GM21390 (cell line): ENCODE measurements at regions not wholly inside any gene's neighbourhood (a gene's known extent, or its start where the extent isn't known, plus 50 kb on each side); places are given as distances from the start of the nearest gene placed in this dataset.

Experiments used
- ATAC-seq: cut with Tn5 transposase; IDR thresholded peaks from one replicate; pipeline ENCODE4 v1.9.1; 2021; ENCODE audit not compliant: unreplicated experiment

DNA sequence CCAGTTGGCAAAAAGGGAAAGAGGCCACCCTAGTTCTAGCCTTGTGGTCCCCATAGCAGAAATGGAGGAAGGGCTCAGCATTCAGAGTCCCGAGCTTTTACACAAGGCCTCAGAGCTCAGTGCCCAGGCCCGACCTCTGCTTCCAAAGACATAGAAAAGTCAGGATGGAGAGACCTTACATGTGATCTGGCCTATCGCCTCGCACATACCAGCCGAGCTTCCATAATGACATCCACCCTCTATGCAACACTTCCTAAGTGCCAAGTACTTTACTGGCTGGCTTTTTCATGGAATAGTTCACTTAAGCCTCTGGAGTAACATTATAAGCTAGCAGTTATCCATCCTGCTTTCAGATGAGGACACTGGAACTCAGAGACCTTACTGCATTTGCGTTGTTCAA, 275.9 kb downstream of the FAM43A start:
- no peak for ATAC-seq

DNA sequence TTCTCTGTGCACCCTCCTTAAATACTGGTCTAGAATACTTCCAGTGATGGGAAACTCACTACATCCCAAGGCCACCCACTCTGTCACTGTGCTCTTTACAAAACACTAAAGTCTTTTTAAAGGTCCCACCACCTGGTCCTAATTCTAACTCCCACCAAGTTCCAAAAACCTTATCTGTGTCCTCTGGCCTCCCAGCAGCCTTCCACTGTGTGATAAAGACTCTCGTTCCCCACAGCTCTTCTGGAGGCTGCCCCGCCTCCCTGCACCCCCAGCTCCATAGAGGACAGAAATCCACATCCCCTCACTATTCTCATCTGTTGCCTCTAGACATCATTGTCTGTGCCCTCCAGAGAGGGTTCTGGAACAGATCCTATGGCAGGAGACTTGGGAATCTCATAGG, 276.4 kb downstream of the FAM43A start:
- ATAC-seq: no peak

DNA sequence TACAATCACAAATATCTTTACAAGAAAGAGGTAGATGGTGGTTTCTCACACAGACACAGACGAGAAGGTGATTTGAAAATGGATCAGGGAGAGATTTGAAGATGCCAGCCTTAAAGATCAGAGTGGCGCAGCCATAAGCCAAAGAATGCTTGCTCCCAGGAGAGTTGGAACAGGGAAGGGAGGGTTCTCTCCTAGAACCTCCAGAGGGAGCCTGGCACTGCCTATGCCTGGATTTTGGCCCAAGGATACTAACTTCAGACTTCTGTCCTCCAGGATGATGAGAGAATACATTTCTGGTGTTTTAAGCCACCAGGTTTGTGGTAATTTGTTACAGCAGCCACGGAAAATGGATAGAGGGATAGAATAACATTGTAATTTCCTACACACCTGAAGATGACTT, 279.1 kb downstream of the FAM43A start:
- ATAC-seq: no peak

DNA sequence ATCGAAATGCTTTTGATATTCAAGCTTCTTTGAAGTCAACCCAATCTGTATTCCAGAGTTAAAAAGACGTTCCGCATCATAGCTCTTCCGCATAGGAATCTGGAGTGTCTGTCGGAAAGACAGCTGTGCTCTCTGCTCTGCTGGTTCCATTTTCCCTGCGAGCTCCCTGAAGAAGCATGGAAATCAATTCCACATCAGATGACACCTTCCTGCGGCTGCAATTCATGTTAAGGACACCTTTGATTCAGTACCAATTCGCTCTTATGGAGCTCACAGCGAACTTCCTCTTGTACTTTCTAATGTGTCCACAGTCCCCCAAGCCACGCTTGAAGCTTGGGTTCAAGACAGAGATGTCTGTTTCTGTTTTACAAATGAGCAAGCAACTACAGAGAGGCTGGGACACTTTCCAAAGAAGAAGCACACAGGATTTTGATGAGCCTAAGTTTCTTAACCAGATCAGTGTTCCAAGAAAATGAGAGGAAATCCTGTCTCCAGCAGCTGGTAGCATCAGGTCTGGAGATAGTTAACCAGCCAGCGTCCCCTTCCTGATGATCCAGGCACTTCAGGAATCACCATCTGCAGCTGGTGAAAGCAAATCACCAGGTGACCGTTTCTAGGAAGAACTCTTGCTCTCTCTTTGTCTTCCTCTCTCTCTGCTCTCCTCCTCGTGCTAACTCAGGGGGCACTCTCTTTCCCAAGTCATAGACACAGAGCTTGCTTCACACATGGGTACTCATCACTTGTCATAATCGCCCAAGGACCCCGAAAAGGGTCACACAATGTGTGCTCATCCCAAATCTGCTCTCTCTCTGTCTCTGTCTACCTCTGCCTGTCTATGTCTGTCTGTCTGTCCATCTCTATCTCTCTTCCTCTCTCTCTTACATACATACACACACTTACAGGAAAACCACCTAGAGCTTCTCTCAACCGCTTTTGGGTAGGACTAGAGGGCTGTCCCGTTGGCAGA, 281.8 kb downstream of the FAM43A start:
- no peak for ATAC-seq

DNA sequence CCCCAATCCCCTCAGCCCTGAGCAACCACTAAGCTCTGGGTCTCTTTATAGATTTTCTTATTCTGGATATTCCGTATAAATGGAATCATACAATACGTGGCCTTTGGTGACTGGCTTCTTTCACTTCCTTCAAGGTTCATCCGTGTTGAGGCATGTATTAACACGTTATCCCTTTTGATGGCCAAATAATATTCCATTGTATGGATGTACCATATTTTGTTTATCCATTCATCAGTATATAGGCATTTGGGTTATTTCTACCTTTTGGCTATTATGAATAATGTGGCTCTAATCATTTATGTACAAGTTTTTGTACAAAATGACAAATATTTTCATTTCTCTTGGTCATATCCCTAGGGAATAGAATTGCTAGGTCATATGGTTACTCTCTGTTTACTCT, 284.4 kb downstream of the FAM43A start:
- no peak for ATAC-seq

DNA sequence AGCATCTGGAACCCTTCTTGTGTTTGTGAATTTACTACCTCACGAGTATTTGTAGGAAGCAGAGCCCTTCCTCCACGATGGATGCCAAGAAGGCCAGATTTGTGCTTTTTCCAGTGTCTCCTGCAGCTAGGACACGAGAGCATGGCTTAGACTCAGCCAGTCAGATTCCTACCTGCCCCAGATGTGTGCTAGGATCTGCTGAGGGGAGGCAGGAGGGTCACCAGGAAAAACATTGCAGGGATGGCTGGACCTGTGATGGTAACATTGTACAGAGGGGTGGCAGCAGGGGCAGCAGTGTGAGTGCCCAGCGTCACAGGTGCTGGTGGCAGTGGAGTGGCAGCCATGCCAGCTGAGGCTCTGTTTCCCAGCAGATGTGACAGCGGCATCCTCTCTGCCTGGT, 285.3 kb downstream of the FAM43A start:
- ATAC-seq: no peak

DNA sequence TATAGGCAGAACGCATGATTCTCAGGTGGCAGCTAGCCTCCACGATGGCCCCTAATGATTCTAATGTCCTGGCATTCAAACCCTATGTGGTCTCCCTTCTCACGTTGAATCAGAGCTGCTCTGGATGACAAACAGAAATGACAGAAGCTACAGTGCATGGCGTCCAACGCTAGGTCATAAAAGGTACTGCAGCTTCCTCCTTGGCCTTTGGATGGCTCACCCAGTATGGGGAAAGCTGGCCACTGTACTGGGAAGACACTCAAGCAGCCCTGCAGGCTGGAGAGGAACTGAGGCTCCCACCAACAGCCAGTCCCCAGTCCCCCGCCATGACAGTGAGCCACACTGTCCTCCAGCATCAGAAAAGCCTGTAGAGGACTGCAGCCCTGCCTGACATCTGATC, 286.3 kb downstream of the FAM43A start:
- ATAC-seq: no peak

DNA sequence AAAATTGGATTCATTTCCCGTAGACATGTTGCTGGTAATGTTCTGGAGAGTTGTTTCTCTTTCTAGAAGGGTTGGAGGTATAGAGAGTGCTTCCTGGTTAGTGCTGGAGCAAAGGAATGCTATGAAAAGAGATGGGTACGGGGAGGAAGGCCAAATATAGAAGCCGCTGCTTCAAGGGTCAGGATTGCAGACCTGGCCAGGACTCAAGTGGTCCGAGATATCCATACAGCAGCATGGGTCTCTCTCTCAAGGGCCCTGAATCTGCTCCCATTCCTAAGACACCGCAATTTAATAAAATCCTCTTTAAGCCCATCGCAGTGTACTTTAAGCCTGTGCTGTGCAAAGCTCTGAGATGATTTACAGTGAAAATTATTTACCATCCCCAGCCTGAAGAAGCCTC, 287.0 kb downstream of the FAM43A start:
- no peak for ATAC-seq

DNA sequence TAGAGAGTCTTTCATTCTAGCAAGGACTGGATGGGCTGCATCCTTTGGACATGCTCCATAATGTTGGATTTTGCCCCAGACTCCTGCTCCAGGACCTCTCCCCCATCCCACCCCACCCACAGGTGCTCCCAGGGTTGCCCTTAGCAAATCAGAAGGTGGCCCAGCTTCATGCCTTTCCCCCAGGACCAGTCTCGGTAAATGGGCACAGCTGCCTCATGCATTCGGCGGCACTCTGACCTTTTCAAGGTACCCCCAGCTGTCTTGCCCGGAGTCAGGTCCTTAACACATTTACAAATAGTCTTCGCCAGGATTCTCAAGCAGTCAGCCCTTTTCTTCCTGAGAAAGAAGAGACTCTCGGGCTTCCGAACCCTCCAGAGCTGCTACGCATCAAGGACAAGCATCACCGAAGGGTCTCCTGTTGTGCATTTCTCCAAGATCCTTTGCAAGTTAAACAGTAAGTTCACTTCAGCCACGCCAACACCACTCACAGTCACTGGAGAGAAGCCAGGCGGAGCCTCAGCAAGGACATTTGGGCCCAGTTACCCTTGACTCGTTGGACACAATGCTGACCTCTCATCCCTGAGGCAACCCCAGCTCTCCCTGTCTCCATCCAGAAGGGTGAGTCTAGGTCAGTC, 287.8 kb downstream of the FAM43A start:
- no peak for ATAC-seq

DNA sequence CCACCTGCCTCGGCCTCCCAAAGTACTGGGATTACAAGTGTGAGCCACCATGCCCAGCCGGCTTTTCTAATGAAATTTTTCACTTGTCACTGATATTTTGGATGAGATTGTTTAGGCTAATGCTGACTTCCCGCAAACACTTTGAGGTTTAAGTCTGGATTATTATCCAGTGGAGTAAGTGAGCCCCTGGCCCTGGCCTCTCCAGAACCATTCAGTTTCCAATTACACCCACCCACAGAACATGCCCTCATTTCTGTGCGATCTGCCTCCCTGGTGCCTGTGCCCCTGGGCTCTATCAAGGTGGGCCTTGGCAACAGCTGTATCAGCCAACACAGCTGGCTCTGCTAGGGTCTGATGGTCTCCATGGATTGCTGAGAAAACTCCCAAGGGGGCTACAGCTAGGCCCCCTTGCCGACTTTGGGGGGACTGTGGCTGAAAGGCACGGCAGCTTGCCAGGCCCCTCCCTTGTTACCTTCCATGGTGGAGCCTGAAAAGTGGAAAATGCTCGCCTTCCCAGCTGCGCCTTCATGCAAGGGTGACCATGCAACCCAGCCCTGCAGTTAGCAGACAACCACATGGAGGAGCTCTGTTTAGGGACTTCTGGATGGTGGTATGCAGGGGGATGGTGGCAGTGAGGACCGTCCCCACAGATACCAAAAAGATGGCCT, 288.9 kb downstream of the FAM43A start:
- no peak for ATAC-seq

DNA sequence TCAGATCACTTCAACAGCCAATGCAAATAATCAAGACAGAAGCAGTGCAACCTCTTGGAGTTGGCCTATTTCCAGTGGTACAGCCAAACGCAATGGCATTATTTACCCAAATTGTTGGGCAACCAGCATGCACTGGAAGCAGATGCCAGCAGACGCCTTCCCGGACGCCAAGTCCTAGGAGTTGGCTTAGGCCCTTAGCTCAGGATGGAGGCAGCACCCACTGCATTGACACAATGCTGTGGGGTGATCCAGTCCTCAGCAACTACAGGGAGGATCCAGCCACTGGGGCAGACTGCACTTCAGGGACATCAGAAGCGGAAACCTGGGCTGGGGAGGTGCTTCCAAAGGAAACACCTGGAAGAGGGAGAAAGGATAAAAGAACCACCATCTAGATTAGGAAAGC, 290.4 kb downstream of the FAM43A start:
- ATAC-seq: no peak

DNA sequence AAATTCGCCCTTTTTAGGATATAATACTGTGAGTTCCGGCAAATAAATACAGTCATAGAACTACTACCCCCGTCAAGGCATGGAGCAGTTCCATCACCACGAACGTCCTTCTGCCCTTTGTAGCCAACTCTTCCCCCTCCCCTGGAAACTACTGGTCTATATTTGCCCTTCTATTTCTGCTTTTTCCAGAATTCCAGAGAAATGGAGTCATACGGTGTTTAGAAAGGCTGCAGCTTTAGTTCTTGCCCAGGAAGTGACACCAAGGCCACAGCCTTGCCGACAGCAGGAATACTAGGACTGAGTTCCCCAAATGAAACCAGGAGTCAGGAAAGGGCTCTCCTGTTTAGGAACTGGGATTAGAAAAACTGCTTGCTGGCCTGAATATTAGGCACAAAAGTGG, 291.2 kb downstream of the FAM43A start:
- no peak for ATAC-seq

DNA sequence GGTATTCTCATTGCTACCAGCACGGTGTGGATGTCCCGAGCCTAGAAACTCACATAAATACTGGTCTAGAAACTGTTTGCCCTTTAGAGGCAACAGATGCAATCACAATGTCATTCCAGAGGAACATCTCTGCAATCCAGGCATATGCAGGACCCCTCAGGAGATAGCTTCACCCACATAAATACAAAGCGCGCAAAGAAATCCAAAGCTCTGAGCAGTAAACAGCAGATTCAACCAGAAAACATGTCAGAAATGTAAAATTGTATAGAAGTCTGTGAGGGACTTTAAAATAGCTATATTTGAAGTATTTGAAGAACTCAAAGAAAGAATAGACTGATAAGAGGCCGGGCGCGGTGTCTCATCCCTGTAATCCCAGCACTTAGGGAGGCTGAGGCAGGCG, 291.7 kb downstream of the FAM43A start:
- no peak for ATAC-seq

DNA sequence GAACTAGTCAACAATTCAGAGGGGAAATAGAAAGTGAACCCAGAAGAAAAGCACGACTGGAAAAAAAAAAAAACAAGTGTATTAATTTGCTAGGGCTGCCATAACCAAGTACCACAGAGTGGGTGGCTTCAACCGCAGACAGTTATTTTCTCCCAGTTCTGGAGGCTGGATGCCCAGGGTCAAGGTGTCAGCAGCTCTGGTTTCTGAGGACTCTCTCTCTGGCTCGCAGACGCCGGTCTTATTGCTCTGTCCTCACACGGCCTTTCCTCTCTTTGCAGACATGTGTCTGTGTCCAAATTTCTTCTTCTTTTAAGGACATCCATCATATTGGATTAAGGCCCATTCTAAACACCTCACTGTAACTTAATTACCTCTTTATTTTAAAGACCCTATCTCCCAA, 291.8 kb downstream of the XXYLT1 start:
- ATAC-seq: no peak

DNA sequence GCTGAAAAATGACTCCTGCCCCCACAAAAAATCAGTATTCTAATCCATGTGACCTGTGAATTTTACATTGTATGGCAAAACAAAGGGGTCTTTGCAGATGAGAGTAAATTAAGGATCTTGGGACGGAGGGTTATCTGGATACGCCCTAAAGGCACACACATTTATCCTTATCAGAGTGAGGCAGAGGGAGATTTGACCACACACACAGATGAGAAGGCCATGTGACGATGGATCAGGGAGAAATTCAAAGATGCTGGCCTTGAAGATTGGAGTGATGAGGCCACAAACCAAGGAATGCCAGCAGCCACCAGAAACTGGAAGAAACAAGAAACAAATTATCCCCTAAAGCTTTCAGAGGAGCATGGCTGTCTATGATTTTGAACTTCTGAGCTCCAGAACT, 288.5 kb downstream of the XXYLT1 start:
- ATAC-seq: no peak

DNA sequence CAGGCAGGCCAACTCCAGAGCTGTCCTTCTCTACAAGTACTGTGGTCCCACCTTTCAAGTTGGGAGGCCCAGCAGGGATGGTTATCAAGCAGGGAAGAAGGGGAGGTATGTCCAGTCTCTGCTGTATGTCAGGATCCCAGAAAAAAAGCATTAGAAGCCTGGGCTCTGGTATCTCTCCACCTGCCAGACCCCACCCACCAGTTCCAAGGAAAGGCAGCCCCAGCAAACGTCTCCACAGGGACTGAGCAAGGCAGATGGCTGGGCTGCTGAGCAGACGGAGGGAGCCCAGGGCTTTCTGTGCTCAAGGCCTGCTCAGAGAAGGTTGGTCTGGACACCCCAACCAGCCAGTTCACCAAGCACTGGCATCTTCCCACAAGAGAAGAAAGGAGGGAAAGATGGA, 287.8 kb downstream of the XXYLT1 start:
- no peak for ATAC-seq

DNA sequence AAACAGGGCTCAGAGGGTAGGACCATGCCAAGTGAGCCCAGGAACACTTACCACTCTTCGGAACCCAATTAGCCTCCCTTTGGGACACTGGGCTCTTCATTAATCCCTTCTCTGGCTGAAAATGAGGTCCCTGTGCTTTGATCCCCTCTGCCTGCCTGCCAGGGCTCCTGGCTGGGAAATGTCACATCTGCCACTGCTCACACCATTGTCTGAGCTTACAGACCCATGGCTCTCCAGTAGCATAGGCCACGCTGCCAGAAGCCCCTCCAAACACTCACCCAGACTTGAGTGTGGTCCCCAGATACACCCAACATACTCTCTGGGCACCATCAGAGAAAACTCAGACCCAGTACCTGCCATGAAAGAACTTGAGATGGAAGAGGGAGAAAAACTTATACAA, 287.3 kb downstream of the XXYLT1 start:
- ATAC-seq: no peak

DNA sequence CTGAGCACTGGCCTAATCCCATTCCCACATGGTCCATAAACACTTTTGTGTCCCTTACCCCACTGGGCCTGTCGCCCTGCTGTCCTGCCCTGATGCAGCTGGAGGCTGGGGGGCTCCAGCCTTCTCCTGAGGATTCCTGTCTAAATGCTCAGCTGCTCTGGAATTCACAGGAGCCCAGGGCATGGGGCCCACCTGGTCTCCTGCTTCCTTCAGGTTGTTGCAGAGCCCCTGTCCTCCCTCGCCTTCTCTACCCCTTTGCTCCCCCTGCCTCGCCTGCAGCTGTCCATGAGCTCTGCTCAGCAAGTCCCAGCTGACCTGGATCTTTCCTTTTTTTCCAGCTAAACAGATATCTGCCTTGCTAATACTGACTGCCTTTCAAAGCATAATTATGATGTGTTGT, 286.9 kb downstream of the XXYLT1 start:
- no peak for ATAC-seq

DNA sequence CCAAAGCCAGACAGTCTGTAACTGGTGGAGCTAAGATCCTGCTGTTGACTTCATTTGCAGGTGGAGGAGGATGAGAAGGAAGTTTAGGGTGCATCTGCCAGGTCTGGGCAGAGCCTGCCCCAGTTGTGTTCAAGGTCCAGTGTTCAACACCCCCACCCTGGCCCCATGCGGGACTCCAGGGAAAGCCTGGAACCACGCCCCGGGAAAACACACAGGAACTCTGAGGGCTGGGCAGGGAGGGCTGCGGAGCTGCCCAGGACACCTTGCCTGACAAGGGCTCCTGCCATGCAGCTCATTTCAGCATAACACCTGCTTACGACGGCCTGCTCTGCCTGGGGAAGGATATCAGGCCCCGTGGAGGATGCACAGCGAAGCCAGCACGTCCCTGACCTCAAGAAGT, 286.3 kb downstream of the XXYLT1 start:
- no peak for ATAC-seq

DNA sequence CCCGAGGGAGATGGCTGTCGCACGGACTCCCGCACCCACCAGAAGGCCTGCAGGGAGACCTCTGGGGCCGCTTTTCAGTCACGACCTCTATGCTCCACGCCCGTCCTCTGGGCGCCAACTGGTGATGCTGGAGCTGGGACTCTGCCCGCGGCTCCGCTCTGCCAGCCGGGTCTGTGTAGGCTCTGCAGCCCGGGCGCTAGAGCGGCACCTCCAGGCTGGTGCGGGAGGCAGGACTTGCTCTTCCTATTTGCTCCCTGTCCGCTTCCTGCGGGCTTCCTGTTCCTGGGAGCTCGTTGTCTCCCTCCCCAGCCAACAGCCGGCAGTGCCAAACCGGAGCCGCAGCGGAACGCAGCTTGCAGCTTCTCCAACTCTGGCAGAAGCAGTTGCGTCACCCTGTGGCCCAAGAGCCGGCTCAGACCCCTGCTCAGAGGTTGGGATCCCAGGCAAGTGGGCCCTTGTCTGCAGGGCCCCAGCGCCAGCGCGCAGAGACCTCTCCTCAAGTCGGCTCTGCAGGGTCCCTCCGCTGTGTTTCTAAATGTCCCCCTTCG, 285.9 kb downstream of the XXYLT1 start:
- no peak for ATAC-seq

DNA sequence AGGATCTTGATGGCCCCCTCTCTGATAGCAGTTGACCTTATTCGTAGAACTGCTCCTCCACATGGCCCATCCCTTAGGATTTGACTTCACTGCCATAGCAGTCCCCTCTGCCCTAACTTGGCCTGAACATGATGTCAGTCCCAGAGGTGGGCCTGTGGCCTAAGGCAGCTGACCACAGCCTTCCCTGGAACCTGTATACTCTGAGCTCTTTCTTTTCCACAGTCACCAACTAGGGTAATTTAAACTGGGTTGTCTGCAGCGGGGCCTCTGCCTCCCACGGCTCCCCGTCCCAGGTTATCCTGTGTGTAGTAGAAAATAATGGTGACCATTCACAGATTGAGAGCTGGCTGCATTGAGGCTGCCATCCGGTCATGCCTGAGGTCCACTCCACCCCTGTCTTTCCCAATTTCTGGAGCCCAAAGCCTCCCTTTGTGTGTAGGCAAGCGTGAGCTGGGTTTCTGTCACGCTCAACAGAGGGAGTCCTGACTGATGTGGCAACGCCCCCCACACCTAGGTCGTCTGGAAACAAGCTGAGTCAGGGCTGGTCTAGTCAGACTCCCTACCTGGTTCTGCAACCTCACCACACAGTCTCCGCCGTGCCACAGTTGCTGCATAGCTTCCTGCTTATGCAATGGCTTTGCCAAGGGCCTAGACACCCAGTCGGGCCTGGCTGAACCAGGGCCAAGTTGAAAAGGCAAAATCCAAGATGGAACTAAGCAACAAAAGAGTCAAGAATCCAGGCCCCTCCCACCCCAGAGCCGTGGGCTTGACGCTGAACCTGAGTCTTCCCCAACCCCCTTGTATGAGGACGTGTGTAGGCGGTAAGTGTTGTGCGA, 284.5 kb downstream of the XXYLT1 start:
- no peak for ATAC-seq
